ENCODE measurements at regions not wholly inside any gene's neighbourhood (a gene's known extent, or its start where the extent isn't known, plus 50 kb on each side); places are given as distances from the start of the nearest gene placed in this dataset.

DNA sequence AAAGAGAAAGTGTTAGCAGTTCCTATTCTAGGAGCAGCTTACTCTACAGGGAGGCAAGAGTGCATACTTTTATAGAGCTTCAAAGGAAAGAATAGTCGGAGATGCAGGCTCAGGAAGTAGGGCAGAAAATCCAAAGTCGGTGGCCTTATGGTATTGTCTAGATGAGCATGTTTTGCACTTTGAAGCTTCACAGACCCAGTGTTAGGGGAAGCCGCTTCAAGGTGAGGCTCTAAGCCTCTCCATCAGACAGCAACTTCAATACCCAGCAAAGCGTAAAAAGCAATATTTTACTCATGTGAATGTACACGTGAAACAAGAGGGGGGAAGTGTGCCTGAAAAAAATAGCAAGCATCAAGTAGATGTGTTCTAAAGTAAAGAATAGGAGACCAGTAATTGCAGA lies 125.6 kb upstream of the RASGRP1 start (continued):
- TF ChIP-seq, protein P1, sequence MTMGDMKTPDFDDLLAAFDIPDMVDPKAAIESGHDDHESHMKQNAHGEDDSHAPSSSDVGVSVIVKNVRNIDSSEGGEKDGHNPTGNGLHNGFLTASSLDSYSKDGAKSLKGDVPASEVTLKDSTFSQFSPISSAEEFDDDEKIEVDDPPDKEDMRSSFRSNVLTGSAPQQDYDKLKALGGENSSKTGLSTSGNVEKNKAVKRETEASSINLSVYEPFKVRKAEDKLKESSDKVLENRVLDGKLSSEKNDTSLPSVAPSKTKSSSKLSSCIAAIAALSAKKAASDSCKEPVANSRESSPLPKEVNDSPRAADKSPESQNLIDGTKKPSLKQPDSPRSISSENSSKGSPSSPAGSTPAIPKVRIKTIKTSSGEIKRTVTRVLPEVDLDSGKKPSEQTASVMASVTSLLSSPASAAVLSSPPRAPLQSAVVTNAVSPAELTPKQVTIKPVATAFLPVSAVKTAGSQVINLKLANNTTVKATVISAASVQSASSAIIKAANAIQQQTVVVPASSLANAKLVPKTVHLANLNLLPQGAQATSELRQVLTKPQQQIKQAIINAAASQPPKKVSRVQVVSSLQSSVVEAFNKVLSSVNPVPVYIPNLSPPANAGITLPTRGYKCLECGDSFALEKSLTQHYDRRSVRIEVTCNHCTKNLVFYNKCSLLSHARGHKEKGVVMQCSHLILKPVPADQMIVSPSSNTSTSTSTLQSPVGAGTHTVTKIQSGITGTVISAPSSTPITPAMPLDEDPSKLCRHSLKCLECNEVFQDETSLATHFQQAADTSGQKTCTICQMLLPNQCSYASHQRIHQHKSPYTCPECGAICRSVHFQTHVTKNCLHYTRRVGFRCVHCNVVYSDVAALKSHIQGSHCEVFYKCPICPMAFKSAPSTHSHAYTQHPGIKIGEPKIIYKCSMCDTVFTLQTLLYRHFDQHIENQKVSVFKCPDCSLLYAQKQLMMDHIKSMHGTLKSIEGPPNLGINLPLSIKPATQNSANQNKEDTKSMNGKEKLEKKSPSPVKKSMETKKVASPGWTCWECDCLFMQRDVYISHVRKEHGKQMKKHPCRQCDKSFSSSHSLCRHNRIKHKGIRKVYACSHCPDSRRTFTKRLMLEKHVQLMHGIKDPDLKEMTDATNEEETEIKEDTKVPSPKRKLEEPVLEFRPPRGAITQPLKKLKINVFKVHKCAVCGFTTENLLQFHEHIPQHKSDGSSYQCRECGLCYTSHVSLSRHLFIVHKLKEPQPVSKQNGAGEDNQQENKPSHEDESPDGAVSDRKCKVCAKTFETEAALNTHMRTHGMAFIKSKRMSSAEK (CRISPR knock-in tag; IDR thresholded peaks at IDR 0.05; ENCODE audit: borderline replicate concordance): no peak
- TF ChIP-seq ZNF232 (CRISPR knock-in tag; IDR thresholded peaks at IDR 0.05): no peak
- TF ChIP-seq, protein P2, sequence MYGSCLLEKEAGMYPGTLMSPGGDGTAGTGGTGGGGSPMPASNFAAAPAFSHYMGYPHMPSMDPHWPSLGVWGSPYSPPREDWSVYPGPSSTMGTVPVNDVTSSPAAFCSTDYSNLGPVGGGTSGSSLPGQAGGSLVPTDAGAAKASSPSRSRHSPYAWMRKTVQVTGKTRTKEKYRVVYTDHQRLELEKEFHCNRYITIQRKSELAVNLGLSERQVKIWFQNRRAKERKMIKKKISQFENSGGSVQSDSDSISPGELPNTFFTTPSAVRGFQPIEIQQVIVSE (CRISPR knock-in tag; IDR thresholded peaks at IDR 0.05; ENCODE audit: borderline replicate concordance): no peak
- TF ChIP-seq, protein P3, sequence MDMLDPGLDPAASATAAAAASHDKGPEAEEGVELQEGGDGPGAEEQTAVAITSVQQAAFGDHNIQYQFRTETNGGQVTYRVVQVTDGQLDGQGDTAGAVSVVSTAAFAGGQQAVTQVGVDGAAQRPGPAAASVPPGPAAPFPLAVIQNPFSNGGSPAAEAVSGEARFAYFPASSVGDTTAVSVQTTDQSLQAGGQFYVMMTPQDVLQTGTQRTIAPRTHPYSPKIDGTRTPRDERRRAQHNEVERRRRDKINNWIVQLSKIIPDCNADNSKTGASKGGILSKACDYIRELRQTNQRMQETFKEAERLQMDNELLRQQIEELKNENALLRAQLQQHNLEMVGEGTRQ (CRISPR knock-in tag; IDR thresholded peaks at IDR 0.05): no peak
- TF ChIP-seq, protein P4, sequence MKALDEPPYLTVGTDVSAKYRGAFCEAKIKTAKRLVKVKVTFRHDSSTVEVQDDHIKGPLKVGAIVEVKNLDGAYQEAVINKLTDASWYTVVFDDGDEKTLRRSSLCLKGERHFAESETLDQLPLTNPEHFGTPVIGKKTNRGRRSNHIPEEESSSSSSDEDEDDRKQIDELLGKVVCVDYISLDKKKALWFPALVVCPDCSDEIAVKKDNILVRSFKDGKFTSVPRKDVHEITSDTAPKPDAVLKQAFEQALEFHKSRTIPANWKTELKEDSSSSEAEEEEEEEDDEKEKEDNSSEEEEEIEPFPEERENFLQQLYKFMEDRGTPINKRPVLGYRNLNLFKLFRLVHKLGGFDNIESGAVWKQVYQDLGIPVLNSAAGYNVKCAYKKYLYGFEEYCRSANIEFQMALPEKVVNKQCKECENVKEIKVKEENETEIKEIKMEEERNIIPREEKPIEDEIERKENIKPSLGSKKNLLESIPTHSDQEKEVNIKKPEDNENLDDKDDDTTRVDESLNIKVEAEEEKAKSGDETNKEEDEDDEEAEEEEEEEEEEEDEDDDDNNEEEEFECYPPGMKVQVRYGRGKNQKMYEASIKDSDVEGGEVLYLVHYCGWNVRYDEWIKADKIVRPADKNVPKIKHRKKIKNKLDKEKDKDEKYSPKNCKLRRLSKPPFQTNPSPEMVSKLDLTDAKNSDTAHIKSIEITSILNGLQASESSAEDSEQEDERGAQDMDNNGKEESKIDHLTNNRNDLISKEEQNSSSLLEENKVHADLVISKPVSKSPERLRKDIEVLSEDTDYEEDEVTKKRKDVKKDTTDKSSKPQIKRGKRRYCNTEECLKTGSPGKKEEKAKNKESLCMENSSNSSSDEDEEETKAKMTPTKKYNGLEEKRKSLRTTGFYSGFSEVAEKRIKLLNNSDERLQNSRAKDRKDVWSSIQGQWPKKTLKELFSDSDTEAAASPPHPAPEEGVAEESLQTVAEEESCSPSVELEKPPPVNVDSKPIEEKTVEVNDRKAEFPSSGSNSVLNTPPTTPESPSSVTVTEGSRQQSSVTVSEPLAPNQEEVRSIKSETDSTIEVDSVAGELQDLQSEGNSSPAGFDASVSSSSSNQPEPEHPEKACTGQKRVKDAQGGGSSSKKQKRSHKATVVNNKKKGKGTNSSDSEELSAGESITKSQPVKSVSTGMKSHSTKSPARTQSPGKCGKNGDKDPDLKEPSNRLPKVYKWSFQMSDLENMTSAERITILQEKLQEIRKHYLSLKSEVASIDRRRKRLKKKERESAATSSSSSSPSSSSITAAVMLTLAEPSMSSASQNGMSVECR (CRISPR knock-in tag; IDR thresholded peaks at IDR 0.05; ENCODE audit: borderline replicate concordance): no peak
- TF ChIP-seq, protein P5, sequence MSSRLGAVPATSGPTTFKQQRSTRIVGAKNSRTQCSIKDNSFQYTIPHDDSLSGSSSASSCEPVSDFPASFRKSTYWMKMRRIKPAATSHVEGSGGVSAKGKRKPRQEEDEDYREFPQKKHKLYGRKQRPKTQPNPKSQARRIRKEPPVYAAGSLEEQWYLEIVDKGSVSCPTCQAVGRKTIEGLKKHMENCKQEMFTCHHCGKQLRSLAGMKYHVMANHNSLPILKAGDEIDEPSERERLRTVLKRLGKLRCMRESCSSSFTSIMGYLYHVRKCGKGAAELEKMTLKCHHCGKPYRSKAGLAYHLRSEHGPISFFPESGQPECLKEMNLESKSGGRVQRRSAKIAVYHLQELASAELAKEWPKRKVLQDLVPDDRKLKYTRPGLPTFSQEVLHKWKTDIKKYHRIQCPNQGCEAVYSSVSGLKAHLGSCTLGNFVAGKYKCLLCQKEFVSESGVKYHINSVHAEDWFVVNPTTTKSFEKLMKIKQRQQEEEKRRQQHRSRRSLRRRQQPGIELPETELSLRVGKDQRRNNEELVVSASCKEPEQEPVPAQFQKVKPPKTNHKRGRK (CRISPR knock-in tag; IDR thresholded peaks at IDR 0.05; ENCODE audit: borderline replicate concordance): no peak

DNA sequence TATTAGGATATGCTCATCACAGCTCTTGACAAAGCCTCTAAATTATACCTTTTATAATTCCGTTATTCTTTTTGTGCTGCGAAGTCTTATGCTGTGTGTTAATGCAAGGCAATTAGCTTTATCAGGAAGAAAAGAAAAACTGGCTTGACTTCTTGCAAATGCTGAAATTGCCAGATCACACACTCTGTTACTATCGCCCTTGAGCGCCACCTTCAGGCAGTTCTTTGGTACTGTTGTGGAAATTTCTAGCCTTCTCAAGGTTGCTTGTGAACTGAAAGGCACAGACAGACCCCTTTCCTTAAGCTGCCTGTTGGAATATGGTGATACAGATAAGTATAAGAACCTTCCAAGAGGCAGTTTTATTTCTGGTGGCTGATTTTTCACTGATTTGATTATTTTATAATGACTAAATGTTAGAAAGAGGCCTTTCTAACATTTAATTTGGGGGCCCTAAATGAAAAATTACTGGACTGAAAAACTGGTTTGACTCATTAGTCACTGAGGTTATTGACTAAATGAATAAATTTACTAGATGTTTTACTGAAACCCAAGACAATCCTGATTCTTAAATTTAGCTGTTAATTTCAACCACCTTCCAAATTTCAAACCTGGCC lies 126.2 kb upstream of the RASGRP1 start:
- Mint-ChIP-seq H3K4me1 (peaks cover 15% of the 10 kb centered on the region), H3K27ac (no peak overlapping the region), H3K27me3 (ENCODE audit: low read depth) (no peaks in the 10 kb centered on the region), H3K36me3 (no peaks in the 10 kb centered on the region), H3K4me3 (no peak overlapping the region), H3K9me3 (no peaks in the 10 kb centered on the region)
- ATAC-seq (peak; percentile 85), DNase-seq (ENCODE audit: low spot score) (peak; percentile 76)
- ChIA-PET POLR2A (interaction anchor here (0.6 kb wide), 1 partner anchor 127 kb away, joined by 3 read pairs; the partner anchor contains the start of gene RASGRP1), CTCF (interaction anchor here (0.5 to 7.5 kb wide), 44 partner anchors 8 to 1091 kb away, joined by 3 to 93 read pairs (median 4); partner anchors contain the start of genes FAM98B and RASGRP1)
- TF ChIP-seq, protein P6, sequence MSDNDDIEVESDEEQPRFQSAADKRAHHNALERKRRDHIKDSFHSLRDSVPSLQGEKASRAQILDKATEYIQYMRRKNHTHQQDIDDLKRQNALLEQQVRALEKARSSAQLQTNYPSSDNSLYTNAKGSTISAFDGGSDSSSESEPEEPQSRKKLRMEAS (CRISPR knock-in tag; IDR thresholded peaks at IDR 0.05): no peak
- TF ChIP-seq, protein P7, sequence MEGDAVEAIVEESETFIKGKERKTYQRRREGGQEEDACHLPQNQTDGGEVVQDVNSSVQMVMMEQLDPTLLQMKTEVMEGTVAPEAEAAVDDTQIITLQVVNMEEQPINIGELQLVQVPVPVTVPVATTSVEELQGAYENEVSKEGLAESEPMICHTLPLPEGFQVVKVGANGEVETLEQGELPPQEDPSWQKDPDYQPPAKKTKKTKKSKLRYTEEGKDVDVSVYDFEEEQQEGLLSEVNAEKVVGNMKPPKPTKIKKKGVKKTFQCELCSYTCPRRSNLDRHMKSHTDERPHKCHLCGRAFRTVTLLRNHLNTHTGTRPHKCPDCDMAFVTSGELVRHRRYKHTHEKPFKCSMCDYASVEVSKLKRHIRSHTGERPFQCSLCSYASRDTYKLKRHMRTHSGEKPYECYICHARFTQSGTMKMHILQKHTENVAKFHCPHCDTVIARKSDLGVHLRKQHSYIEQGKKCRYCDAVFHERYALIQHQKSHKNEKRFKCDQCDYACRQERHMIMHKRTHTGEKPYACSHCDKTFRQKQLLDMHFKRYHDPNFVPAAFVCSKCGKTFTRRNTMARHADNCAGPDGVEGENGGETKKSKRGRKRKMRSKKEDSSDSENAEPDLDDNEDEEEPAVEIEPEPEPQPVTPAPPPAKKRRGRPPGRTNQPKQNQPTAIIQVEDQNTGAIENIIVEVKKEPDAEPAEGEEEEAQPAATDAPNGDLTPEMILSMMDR (IDR thresholded peaks at IDR 0.05): peak; percentile 78
